Loucy (cell line): ENCODE measurements at regions not wholly inside any gene's neighbourhood (a gene's known extent, or its start where the extent isn't known, plus 50 kb on each side); places are given as distances from the start of the nearest gene placed in this dataset.
A peak's percentile ranks its signal among the peaks of the same experiment; 100 is the strongest.
"Not testable (repeated sequence)": the region's sequence is repeated elsewhere in the genome, so short reads cannot be mapped to it uniquely, and the experiment has no call there.

ENCODE experiments used
- H2AFZ ChIP-seq: fragments of 200-600 bp; sonication (generic); 2 replicates; pipeline ENCODE4 v1.6.0; 2016; ENCODE audit warnings: antibody characterized with exemption, mild to moderate bottlenecking, low read length, moderate library complexity
- H3F3A ChIP-seq: fragments of 200-600 bp; 2 replicates; pipeline ENCODE4 v1.6.0; 2016; ENCODE audit warnings: antibody characterized with exemption, low read depth, mild to moderate bottlenecking
- H3K27me3 ChIP-seq: fragments of 200-600 bp; sonication (generic); 2 replicates; pipeline ENCODE4 v1.6.1; 2014; ENCODE audit warnings: low read length, mild to moderate bottlenecking; ENCODE audit not compliant: insufficient read depth, poor library complexity, severe bottlenecking
- H3K36me3 ChIP-seq: fragments of 200-600 bp; sonication (generic); 2 replicates; pipeline ENCODE4 v1.6.1; 2016; ENCODE audit warnings: low read length; ENCODE audit not compliant: insufficient read depth
- H3K4me1 ChIP-seq: fragments of 200-600 bp; sonication (generic); 2 replicates; pipeline ENCODE4 v1.5.1; 2014; ENCODE audit warnings: low read length, mild to moderate bottlenecking; ENCODE audit not compliant: insufficient read depth, poor library complexity, severe bottlenecking
- H3K4me2 ChIP-seq: fragments of 200-600 bp; sonication (generic); 2 replicates; pipeline ENCODE4 v1.6.0; 2014; ENCODE audit warnings: antibody characterized with exemption, low read length, low read depth, mild to moderate bottlenecking; ENCODE audit not compliant: poor library complexity, severe bottlenecking
- H3K4me3 ChIP-seq: fragments of 200-600 bp; sonication (generic); 2 replicates; pipeline ENCODE4 v1.5.1; 2014; ENCODE audit warnings: low read length, mild to moderate bottlenecking, mixed read lengths; ENCODE audit not compliant: poor library complexity, severe bottlenecking
- H3K79me2 ChIP-seq: fragments of 200-600 bp; sonication (generic); 2 replicates; pipeline ENCODE4 v1.6.1; 2014; ENCODE audit warnings: low read length; ENCODE audit not compliant: insufficient read depth
- H3K9ac ChIP-seq: fragments of 200-600 bp; sonication (generic); 2 replicates; pipeline ENCODE4 v1.6.0; 2014; ENCODE audit warnings: mild to moderate bottlenecking, low read depth, low read length, moderate library complexity; ENCODE audit not compliant: poor library complexity, severe bottlenecking
- H3K9me2 ChIP-seq: fragments of 200-600 bp; sonication (generic); replicated peaks from 2 replicates; pipeline ENCODE4 v1.6.1; 2016; ENCODE audit warnings: low read depth, low read length, mixed read lengths
- H3K9me3 ChIP-seq: fragments of 200-600 bp; sonication (generic); 2 replicates; pipeline ENCODE4 v1.6.1; 2014; ENCODE audit warnings: mild to moderate bottlenecking, antibody characterized with exemption, low read length, low read depth; ENCODE audit not compliant: insufficient read depth
- H4K20me1 ChIP-seq: fragments of 200-600 bp; sonication (generic); 2 replicates; pipeline ENCODE4 v1.6.0; 2014; ENCODE audit warnings: antibody characterized with exemption, low read length, mild to moderate bottlenecking; ENCODE audit not compliant: insufficient read depth, poor library complexity, severe bottlenecking
- CTCF ChIP-seq: fragments of 200-600 bp; sonication (generic); conservative IDR thresholded peaks from 2 replicates; pipeline ENCODE4 v1.5.1; 2014; ENCODE audit warnings: mild to moderate bottlenecking, antibody characterized with exemption, low read length
- EZH2phosphoT487 ChIP-seq: fragments of 200-600 bp; IDR thresholded peaks from 2 replicates; pipeline ENCODE4 v1.6.1; 2018; ENCODE audit warnings: antibody characterized with exemption, mild to moderate bottlenecking, moderate library complexity, borderline replicate concordance

GRCh38 chr5:67790390-67790789 is 425.2 kb upstream of the PIK3R1 start:
- no peaks in the 10 kb centered on the region for H3K79me2 ChIP-seq
- H3K9me3 ChIP-seq = no peaks in the 10 kb centered on the region
- H3K27me3 ChIP-seq = no peaks in the 10 kb centered on the region
- no peak overlapping the region for H3K4me2 ChIP-seq
- no peaks in the 10 kb centered on the region for H3K4me1 ChIP-seq
- TF ChIP-seq CTCF = no peak
- no peaks in the 10 kb centered on the region for H4K20me1 ChIP-seq
- no peaks in the 10 kb centered on the region for H3K36me3 ChIP-seq
- H3K9me2 ChIP-seq = no peaks in the 10 kb centered on the region
- no peak overlapping the region for H3K9ac ChIP-seq
- no peaks in the 10 kb centered on the region for H3F3A ChIP-seq
- H3K4me3 ChIP-seq = no peak overlapping the region
- H2AFZ ChIP-seq = no peak overlapping the region

- not testable (repeated sequence) for H3K4me3 ChIP-seq, H2AFZ ChIP-seq, H3K4me2 ChIP-seq, H3K79me2 ChIP-seq, H4K20me1 ChIP-seq, H3K9me2 ChIP-seq, H3F3A ChIP-seq, H3K36me3 ChIP-seq, H3K9ac ChIP-seq, H3K4me1 ChIP-seq, H3K27me3 ChIP-seq, H3K9me3 ChIP-seq
Measured at GRCh38 chr5:67779893-67780623, 435.5 kb upstream of the PIK3R1 start.

GRCh38 chr5:67774786-67775185 is 440.8 kb upstream of the PIK3R1 start:
- Histone ChIP-seq H3K9me3 (no peaks in the 10 kb centered on the region), H3F3A (no peaks in the 10 kb centered on the region), H3K36me3 (no peaks in the 10 kb centered on the region), H3K27me3 (no peaks in the 10 kb centered on the region), H3K4me2 (no peak overlapping the region), H2AFZ (no peak overlapping the region), H3K79me2 (no peaks in the 10 kb centered on the region), H3K9me2 (no peaks in the 10 kb centered on the region), H4K20me1 (no peaks in the 10 kb centered on the region), H3K4me3 (no peak overlapping the region), H3K4me1 (peaks cover 7% of the 10 kb centered on the region), H3K9ac (no peak overlapping the region)
- TF ChIP-seq CTCF = no peak
- TF ChIP-seq EZH2phosphoT487 = no peak

- TF ChIP-seq EZH2phosphoT487 (no peak), CTCF (no peak)
- no peaks in the 10 kb centered on the region for H3K9me2 ChIP-seq
- H3K4me2 ChIP-seq = no peak overlapping the region
- H3K27me3 ChIP-seq = no peaks in the 10 kb centered on the region
- H3K4me1 ChIP-seq = peaks cover 7% of the 10 kb centered on the region
- no peaks in the 10 kb centered on the region for H3K36me3 ChIP-seq
- H3K79me2 ChIP-seq = no peaks in the 10 kb centered on the region
- H3K9ac ChIP-seq = no peak overlapping the region
- H3F3A ChIP-seq = no peaks in the 10 kb centered on the region
- H2AFZ ChIP-seq = peak overlapping the region; percentile 81
- H3K9me3 ChIP-seq = no peaks in the 10 kb centered on the region
- no peaks in the 10 kb centered on the region for H4K20me1 ChIP-seq
- H3K4me3 ChIP-seq = no peak overlapping the region
Measured at GRCh38 chr5:67774267-67774552, 441.3 kb upstream of the PIK3R1 start.
